NCI-H1092 treated with DMSO at 0.1 percent for 48 hours (cell line): ENCODE measurements at regions not wholly inside any gene's neighbourhood (a gene's known extent, or its start where the extent isn't known, plus 50 kb on each side); places are given as distances from the start of the nearest gene placed in this dataset.
"Not testable (repeated sequence)": the region's sequence is repeated elsewhere in the genome, so short reads cannot be mapped to it uniquely, and the experiment has no call there.

ENCODE experiments used
- DNase-seq: peaks from one replicate; lab custom pipeline; 2025; lab: John Stamatoyannopoulos, UW

- peak; percentile 35 for DNase-seq
Observed at GRCh38 chr1:234862944-234863515, 253.1 kb upstream of the IRF2BP2 start.

GRCh38 chr1:234862360-234862943, 252.5 kb upstream of the IRF2BP2 start:
- DNase-seq: no peak

GRCh38 chr1:234861761-234862160, 251.8 kb upstream of the IRF2BP2 start:
- no peak for DNase-seq

GRCh38 chr1:234861024-234861620, 251.1 kb upstream of the IRF2BP2 start:
- DNase-seq: no peak

GRCh38 chr1:234858722-234859121, 248.7 kb upstream of the IRF2BP2 start:
- no peak for DNase-seq

GRCh38 chr1:234856845-234857245, 246.9 kb upstream of the IRF2BP2 start:
- no peak for DNase-seq

GRCh38 chr1:234855851-234856250, 245.9 kb upstream of the IRF2BP2 start:
- DNase-seq: no peak

GRCh38 chr1:234854645-234855039, 244.7 kb upstream of the IRF2BP2 start:
- no peak for DNase-seq

- no peak for DNase-seq
Observed at GRCh38 chr1:234853906-234854644, 244.1 kb upstream of the IRF2BP2 start.

- DNase-seq: no peak
Observed at GRCh38 chr1:234852659-234853058, 242.7 kb upstream of the IRF2BP2 start.

- no peak for DNase-seq
Observed at GRCh38 chr1:234851450-234852438, 241.8 kb upstream of the IRF2BP2 start.

- DNase-seq: no peak
Observed at GRCh38 chr1:234849832-234850231, 239.9 kb upstream of the IRF2BP2 start.

GRCh38 chr1:234848972-234849649, 239.1 kb upstream of the IRF2BP2 start:
- no peak for DNase-seq

- DNase-seq: not testable (repeated sequence)
Observed at GRCh38 chr1:234846813-234847212, 236.8 kb upstream of the IRF2BP2 start.

GRCh38 chr1:234845836-234846235, 235.9 kb upstream of the IRF2BP2 start:
- no peak for DNase-seq

- no peak for DNase-seq
Observed at GRCh38 chr1:234845097-234845660, 235.2 kb upstream of the IRF2BP2 start.

- no peak for DNase-seq
Observed at GRCh38 chr1:234844479-234845031, 234.6 kb upstream of the IRF2BP2 start.

GRCh38 chr1:234843946-234844345, 234.0 kb upstream of the IRF2BP2 start:
- DNase-seq: no peak

GRCh38 chr1:234842726-234843641, 233.0 kb upstream of the IRF2BP2 start:
- no peak for DNase-seq
